Neural cell (in vitro differentiated cells): ENCODE measurements at regions not wholly inside any gene's neighbourhood (a gene's known extent, or its start where the extent isn't known, plus 50 kb on each side); places are given as distances from the start of the nearest gene placed in this dataset.

ENCODE experiments used
- CTCF ChIP-seq: fragments of 450-650 bp; IDR thresholded peaks from 2 replicates; pipeline ENCODE4 v1.5.1; 2014; ENCODE audit warnings: antibody characterized with exemption, mild to moderate bottlenecking, moderate library complexity; ENCODE audit not compliant: poor library complexity, severe bottlenecking
- RAD21 ChIP-seq: fragments of 450-650 bp; conservative IDR thresholded peaks from 2 replicates; pipeline ENCODE4 v1.6.1; 2014; ENCODE audit warnings: antibody characterized with exemption, mild to moderate bottlenecking, moderate library complexity
- REST ChIP-seq: IDR thresholded peaks from 2 replicates; pipeline ENCODE4 v1.6.1; 2012; ENCODE audit warnings: borderline replicate concordance
- SMC3 ChIP-seq: fragments of 450-650 bp; conservative IDR thresholded peaks from 2 replicates; pipeline ENCODE4 v1.6.1; 2014; ENCODE audit warnings: antibody characterized with exemption, mild to moderate bottlenecking, moderate library complexity; ENCODE audit not compliant: poor library complexity
- TAF1 ChIP-seq: IDR thresholded peaks from 2 replicates; pipeline ENCODE4 v1.6.1; 2012; ENCODE audit warnings: low read depth

- no peak for TF ChIP-seq REST
- no peak for TF ChIP-seq CTCF
- TF ChIP-seq TAF1, result no peak
- no peak for TF ChIP-seq SMC3
- TF ChIP-seq RAD21, result no peak
These were observed 96.0 kb upstream of the TRABD2B start for GRCh38 chr1:48093147-48093546.
